ENCODE measurements at regions not wholly inside any gene's neighbourhood (a gene's known extent, or its start where the extent isn't known, plus 50 kb on each side); places are given as distances from the start of the nearest gene placed in this dataset.

DNA sequence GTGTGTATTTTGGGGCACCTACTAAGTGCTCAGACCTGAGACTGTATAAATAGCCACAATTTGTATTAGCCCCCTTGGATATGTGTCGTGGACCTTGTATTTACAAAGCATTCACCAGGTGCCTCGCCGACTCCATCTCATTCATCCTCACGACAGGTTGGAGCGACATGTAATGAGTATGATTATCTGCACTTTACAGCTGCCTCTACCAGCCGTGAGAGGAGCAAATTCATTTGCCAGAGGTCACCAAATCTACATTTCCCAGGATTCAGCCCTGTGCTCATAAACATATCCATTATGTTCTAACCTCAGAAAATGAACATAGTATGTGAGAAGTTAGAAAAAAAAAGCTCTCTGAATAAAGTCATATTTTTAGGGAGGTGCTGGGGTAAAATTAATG, 167.4 kb downstream of the ZDHHC21 start:
- POLR2A ChIA-PET = no interaction called here

DNA sequence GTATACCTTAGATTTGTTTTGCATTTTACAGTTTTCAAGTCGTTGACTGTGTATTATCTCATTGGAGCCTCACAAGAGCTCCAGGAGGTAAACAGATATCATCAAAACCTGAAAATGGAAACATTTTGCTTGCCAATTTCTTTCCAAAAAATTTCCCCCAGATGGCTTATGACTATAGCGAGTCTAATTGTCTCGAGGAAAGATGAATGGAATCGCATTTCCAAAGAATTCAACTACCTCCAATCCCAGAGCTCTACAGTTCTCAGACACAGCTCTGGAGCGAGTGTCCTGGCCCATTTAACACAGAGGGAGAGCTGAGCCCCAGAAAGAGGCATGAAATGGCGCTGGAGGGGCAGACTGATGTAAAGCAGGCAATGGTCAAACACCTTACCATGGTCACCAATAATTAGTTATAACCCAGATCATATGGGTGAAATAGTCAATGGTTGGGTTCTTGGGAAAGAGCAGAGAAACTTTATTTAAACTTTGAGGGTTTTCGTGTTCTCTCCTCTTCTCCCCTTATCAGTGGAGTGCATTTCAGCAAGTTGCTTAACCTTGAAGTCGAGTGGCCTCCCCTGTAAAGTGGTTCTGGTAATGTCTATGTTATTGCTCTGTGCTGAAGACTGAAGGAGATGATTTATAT, 168.2 kb downstream of the ZDHHC21 start:
- in situ Hi-C loops (cut with HindIII; ENCODE audit: low pct_unique_long_range_greater_than_20kb, low sequenced_read_pairs) = no loop called here
- Histone ChIP-seq H3K4me3 (ENCODE audit: low read depth in 2 of 2, low read length in 2 of 2) (no peak overlapping the region), H3K27ac (ENCODE audit: low read length) (no peak overlapping the region), H3K4me1 (ENCODE audit: control insufficient read depth, insufficient read depth, low read length) (no peaks in the 10 kb centered on the region), H3K27me3 (ENCODE audit: control insufficient read depth, insufficient read depth, low read length) (no peaks in the 10 kb centered on the region), H3K36me3 (ENCODE audit: control insufficient read depth, insufficient read depth, low read length) (no peaks in the 10 kb centered on the region), H3K9me3 (ENCODE audit: control insufficient read depth, insufficient read depth, low read depth, low read length) (no peaks in the 10 kb centered on the region)
- intact Hi-C loops (cut with micrococcal nuclease; ENCODE audit: unreplicated experiment) = no loop called here
- no peak for DNase-seq (ENCODE audit: low read depth, low spot score)
- no peak for ATAC-seq
- ChIA-PET CTCF (interaction anchor here (1.1 kb wide), 1 partner anchor 137 kb away, joined by 3 read pairs; no protein-coding TSS in a partner anchor), POLR2A (no interaction called here)
- no TSS peak for BruUV-seq (replicated peaks)
- TF ChIP-seq REST (IDR thresholded peaks at IDR 0.05; ENCODE audit: insufficient read depth in 1 of 2, low read depth in 2 of 2, low read length in 1 of 2) (no peak), POLR2AphosphoS5 (IDR thresholded peaks at IDR 0.05; ENCODE audit: low read depth, low read length) (no peak), SIN3A (IDR thresholded peaks at IDR 0.05; ENCODE audit: borderline replicate concordance, insufficient read depth, low read depth, low read length) (no peak), TCF7L2 (IDR thresholded peaks at IDR 0.05; ENCODE audit: low read depth, low read length) (no peak)
- TF ChIP-seq, protein P1, sequence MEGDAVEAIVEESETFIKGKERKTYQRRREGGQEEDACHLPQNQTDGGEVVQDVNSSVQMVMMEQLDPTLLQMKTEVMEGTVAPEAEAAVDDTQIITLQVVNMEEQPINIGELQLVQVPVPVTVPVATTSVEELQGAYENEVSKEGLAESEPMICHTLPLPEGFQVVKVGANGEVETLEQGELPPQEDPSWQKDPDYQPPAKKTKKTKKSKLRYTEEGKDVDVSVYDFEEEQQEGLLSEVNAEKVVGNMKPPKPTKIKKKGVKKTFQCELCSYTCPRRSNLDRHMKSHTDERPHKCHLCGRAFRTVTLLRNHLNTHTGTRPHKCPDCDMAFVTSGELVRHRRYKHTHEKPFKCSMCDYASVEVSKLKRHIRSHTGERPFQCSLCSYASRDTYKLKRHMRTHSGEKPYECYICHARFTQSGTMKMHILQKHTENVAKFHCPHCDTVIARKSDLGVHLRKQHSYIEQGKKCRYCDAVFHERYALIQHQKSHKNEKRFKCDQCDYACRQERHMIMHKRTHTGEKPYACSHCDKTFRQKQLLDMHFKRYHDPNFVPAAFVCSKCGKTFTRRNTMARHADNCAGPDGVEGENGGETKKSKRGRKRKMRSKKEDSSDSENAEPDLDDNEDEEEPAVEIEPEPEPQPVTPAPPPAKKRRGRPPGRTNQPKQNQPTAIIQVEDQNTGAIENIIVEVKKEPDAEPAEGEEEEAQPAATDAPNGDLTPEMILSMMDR (IDR thresholded peaks at IDR 0.05) = no peak

More for the DNA sequence above, 167.4 kb downstream of the ZDHHC21 start:
- Histone ChIP-seq H3K4me3 (ENCODE audit: low read depth in 2 of 2, low read length in 2 of 2) (no peak overlapping the region), H3K9me3 (ENCODE audit: control insufficient read depth, insufficient read depth, low read depth, low read length) (no peaks in the 10 kb centered on the region), H3K27ac (ENCODE audit: low read length) (no peak overlapping the region), H3K4me1 (ENCODE audit: control insufficient read depth, insufficient read depth, low read length) (no peaks in the 10 kb centered on the region), H3K36me3 (ENCODE audit: control insufficient read depth, insufficient read depth, low read length) (no peaks in the 10 kb centered on the region), H3K27me3 (ENCODE audit: control insufficient read depth, insufficient read depth, low read length) (no peaks in the 10 kb centered on the region)
- DNase-seq (ENCODE audit: low read depth, low spot score) = no peak
- TF ChIP-seq, protein P1 (IDR thresholded peaks at IDR 0.05) = no peak
- TF ChIP-seq POLR2AphosphoS5 (IDR thresholded peaks at IDR 0.05; ENCODE audit: low read depth, low read length) (no peak), SIN3A (IDR thresholded peaks at IDR 0.05; ENCODE audit: borderline replicate concordance, insufficient read depth, low read depth, low read length) (no peak)
- in situ Hi-C loops (cut with HindIII; ENCODE audit: low pct_unique_long_range_greater_than_20kb, low sequenced_read_pairs) = no loop called here
- ATAC-seq = no peak
- no TSS peak for BruUV-seq (replicated peaks)
- intact Hi-C loops (cut with micrococcal nuclease; ENCODE audit: unreplicated experiment) = no loop called here
- CTCF ChIA-PET = no interaction called here
